Esophagus squamous epithelium (tissue), 4 donors: ENCODE measurements at regions not wholly inside any gene's neighbourhood (a gene's known extent, or its start where the extent isn't known, plus 50 kb on each side); places are given as distances from the start of the nearest gene placed in this dataset.

Experiments used
- CTCF ChIP-seq, 6 experiments: fragments of 450-650 bp in 4 of 6; fragments of 200-600 bp in 2 of 6; sonication (generic) in 2 of 6; IDR thresholded peaks; one replicate each; pipeline ENCODE4 v1.5.1; 2016 to 2019; ENCODE audit warnings: antibody characterized with exemption in 6 of 6, mild to moderate bottlenecking in 4 of 6, moderate library complexity in 4 of 6
- POLR2A ChIP-seq, 4 donors: fragments of 450-650 bp; IDR thresholded peaks; one replicate each; pipeline ENCODE4 v1.6.1; 2017; ENCODE audit warnings: antibody characterized with exemption in 4 of 4, mild to moderate bottlenecking in 4 of 4, moderate library complexity in 3 of 4

GRCh38 chr5:108548684-108549596, 167.0 kb upstream of the FBXL17 start:
- no peak for TF ChIP-seq CTCF (IDR thresholded peaks at IDR 0.05)
- TF ChIP-seq POLR2A (IDR thresholded peaks at IDR 0.05), result no peak
